ENCODE measurements at regions not wholly inside any gene's neighbourhood (a gene's known extent, or its start where the extent isn't known, plus 50 kb on each side); places are given as distances from the start of the nearest gene placed in this dataset. TPM values are rescaled to one million over a fixed set of nuclear protein-coding genes. Genes with fewer than 3 reads are reported as not detected.

Small RNA genes in the stretch of these regions (small RNA-seq; reads per million reads assigned to genes)
- gene LINC00328-2P (not detected), gene RNA5SP24 (not detected), gene RNU6-55P (not detected), gene RNU6-76P (not detected)

All from frontal cortex (tissue), 1 donor.